ENCODE measurements at regions not wholly inside any gene's neighbourhood (a gene's known extent, or its start where the extent isn't known, plus 50 kb on each side); places are given as distances from the start of the nearest gene placed in this dataset.

- DNase-seq (ENCODE audit: low read depth) = no peak
These were observed 100.0 kb upstream of the LINGO1 start for GRCh38 chr15:77732514-77733335.

- DNase-seq (ENCODE audit: low read depth) = no peak
These were observed 99.2 kb upstream of the LINGO1 start for GRCh38 chr15:77731945-77732344.

- DNase-seq (ENCODE audit: low read depth) = no peak
These were observed 98.4 kb upstream of the LINGO1 start for GRCh38 chr15:77731067-77731466.

- no peak for DNase-seq (ENCODE audit: low read depth)
These were observed 95.1 kb upstream of the LINGO1 start for GRCh38 chr15:77727635-77728304.

GRCh38 chr15:77724715-77725114 lies 92.0 kb upstream of the LINGO1 start:
- no peak for DNase-seq (ENCODE audit: low read depth)

- no peak for DNase-seq (ENCODE audit: low read depth)
These were observed 91.0 kb upstream of the LINGO1 start for GRCh38 chr15:77723756-77724155.

- DNase-seq (ENCODE audit: low read depth) = no peak
These were observed 90.2 kb upstream of the LINGO1 start for GRCh38 chr15:77722759-77723460.

- no peak for DNase-seq (ENCODE audit: low read depth)
These were observed 89.3 kb upstream of the LINGO1 start for GRCh38 chr15:77721963-77722362.

- DNase-seq (ENCODE audit: low read depth) = no peak
These were observed 87.9 kb upstream of the LINGO1 start for GRCh38 chr15:77720655-77721054.

- DNase-seq (ENCODE audit: low read depth) = no peak
These were observed 87.5 kb upstream of the LINGO1 start for GRCh38 chr15:77720173-77720572.

GRCh38 chr15:77719450-77719849 lies 86.7 kb upstream of the LINGO1 start:
- DNase-seq (ENCODE audit: low read depth) = no peak

GRCh38 chr15:77717333-77717990 lies 84.8 kb upstream of the LINGO1 start:
- no peak for DNase-seq (ENCODE audit: low read depth)

- no peak for DNase-seq (ENCODE audit: low read depth)
These were observed 84.1 kb upstream of the LINGO1 start for GRCh38 chr15:77716632-77717332.

GRCh38 chr15:77715860-77716259 lies 83.1 kb upstream of the LINGO1 start:
- no peak for DNase-seq (ENCODE audit: low read depth)

- no peak for DNase-seq (ENCODE audit: low read depth)
These were observed 82.3 kb upstream of the LINGO1 start for GRCh38 chr15:77715051-77715450.

GRCh38 chr15:77714555-77714954 lies 81.8 kb upstream of the LINGO1 start:
- no peak for DNase-seq (ENCODE audit: low read depth)

- no peak for DNase-seq (ENCODE audit: low read depth)
These were observed 81.3 kb upstream of the LINGO1 start for GRCh38 chr15:77714023-77714422.

GRCh38 chr15:77713281-77713680 lies 80.6 kb upstream of the LINGO1 start:
- no peak for DNase-seq (ENCODE audit: low read depth)

- DNase-seq (ENCODE audit: low read depth) = no peak
These were observed 79.7 kb upstream of the LINGO1 start for GRCh38 chr15:77712438-77712837.

- no peak for DNase-seq (ENCODE audit: low read depth)
These were observed 77.9 kb upstream of the LINGO1 start for GRCh38 chr15:77710637-77711036.

- no peak for DNase-seq (ENCODE audit: low read depth)
These were observed 77.5 kb upstream of the LINGO1 start for GRCh38 chr15:77710206-77710605.
